Fibroblast of the aortic adventitia (primary cell): ENCODE measurements at regions not wholly inside any gene's neighbourhood (a gene's known extent, or its start where the extent isn't known, plus 50 kb on each side); places are given as distances from the start of the nearest gene placed in this dataset.
A peak's percentile ranks its signal among the peaks of the same experiment; 100 is the strongest.

Source experiments
- DNase-seq: peaks from one replicate; pipeline ENCODE4 v3.0.0-alpha.2; 2010; ENCODE audit warnings: low read depth
- H3K4me3 ChIP-seq: 2 replicates; pipeline ENCODE4 v1.5.1; 2011; ENCODE audit warnings: low read depth, mild to moderate bottlenecking, control low read depth, low read length, moderate library complexity
- TF ChIP-seq, protein P1 (sequence below): IDR thresholded peaks from 2 replicates; pipeline ENCODE4 v1.5.1; 2011; ENCODE audit warnings: mild to moderate bottlenecking, low read length, control low read depth, inconsistent platforms; ENCODE audit not compliant: insufficient read depth

DNA sequence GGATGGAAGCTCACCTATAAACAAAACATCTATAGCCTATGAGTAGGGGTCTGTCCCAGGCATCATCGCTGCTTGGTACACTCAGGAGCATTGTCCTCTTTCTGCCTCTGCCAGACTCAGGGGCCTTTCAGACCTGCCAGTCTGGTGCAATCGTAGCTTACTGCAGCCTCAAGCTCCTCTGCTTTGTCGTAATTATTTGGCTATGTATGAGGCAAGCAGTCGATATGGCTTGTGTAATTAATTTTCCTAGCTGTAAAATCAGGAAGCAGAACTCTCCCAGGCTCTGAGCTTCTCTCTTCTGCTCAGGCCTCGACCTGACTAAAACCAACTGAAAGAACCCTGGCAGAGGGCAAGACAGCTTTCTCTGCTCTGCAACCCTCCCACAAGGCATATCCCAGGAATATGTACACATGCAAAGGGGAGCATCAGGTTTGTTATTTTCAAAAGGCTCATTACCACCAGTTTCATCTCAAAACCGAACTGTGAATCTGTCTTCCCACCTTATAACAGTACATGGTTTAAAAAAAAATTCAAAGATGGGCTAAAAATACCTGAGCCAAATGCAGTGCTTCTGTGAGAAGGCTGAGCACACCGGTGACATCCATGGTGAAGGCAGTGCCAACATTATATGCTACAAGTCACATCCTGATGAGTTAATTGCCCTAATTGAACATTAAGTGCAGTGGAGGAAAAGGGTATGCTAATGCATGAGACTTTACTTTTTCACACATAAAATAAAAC, 309.2 kb upstream of the EMCN start:
- no peak for DNase-seq
- TF ChIP-seq, protein P1, sequence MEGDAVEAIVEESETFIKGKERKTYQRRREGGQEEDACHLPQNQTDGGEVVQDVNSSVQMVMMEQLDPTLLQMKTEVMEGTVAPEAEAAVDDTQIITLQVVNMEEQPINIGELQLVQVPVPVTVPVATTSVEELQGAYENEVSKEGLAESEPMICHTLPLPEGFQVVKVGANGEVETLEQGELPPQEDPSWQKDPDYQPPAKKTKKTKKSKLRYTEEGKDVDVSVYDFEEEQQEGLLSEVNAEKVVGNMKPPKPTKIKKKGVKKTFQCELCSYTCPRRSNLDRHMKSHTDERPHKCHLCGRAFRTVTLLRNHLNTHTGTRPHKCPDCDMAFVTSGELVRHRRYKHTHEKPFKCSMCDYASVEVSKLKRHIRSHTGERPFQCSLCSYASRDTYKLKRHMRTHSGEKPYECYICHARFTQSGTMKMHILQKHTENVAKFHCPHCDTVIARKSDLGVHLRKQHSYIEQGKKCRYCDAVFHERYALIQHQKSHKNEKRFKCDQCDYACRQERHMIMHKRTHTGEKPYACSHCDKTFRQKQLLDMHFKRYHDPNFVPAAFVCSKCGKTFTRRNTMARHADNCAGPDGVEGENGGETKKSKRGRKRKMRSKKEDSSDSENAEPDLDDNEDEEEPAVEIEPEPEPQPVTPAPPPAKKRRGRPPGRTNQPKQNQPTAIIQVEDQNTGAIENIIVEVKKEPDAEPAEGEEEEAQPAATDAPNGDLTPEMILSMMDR = no peak
- H3K4me3 ChIP-seq = no peak overlapping the region

- TF ChIP-seq, protein P1 = no peak
- no peak for DNase-seq
- H3K4me3 ChIP-seq = no peak overlapping the region
Observed at GRCh38 chr4:100826067-100826466, 308.2 kb upstream of the EMCN start.

GRCh38 chr4:100823993-100824323, 306.1 kb upstream of the EMCN start:
- no peak for DNase-seq
- TF ChIP-seq, protein P1 = no peak
- no peak overlapping the region for H3K4me3 ChIP-seq

GRCh38 chr4:100823066-100823992, 305.5 kb upstream of the EMCN start:
- DNase-seq = peak; percentile 36
- TF ChIP-seq, protein P1 = no peak
- H3K4me3 ChIP-seq = no peak overlapping the region

GRCh38 chr4:100820249-100820648, 302.4 kb upstream of the EMCN start:
- no peak for DNase-seq
- TF ChIP-seq, protein P1 = no peak
- H3K4me3 ChIP-seq = no peak overlapping the region

DNA sequence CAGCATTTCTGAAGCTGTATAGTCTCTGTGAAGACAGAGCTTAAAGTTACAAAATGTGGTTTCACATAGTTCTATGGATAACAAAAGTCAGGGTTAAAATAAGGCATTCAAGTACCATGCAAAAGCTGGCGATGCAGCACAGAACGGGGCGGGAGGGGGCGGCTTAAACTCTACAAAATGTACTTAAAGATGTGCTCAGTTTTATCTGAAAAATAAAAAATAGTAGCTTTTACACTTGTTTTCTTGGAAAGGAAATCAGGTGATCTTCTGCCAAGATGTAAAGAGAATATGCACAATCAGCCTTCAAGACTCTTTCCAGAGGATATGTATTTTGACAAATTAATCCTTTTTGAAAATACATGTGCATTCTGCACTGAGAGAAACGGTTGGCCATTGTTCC, 301.7 kb upstream of the EMCN start:
- H3K4me3 ChIP-seq = no peak overlapping the region
- no peak for DNase-seq
- TF ChIP-seq, protein P1 = no peak
